GM19463 (cell line): ENCODE measurements at regions not wholly inside any gene's neighbourhood (a gene's known extent, or its start where the extent isn't known, plus 50 kb on each side); places are given as distances from the start of the nearest gene placed in this dataset.
A peak's percentile ranks its signal among the peaks of the same experiment; 100 is the strongest.

Source experiments
- ATAC-seq: cut with Tn5 transposase; IDR thresholded peaks from one replicate; pipeline ENCODE4 v1.9.1; 2021; ENCODE audit warnings: mild to moderate bottlenecking, moderate library complexity; ENCODE audit not compliant: unreplicated experiment

DNA sequence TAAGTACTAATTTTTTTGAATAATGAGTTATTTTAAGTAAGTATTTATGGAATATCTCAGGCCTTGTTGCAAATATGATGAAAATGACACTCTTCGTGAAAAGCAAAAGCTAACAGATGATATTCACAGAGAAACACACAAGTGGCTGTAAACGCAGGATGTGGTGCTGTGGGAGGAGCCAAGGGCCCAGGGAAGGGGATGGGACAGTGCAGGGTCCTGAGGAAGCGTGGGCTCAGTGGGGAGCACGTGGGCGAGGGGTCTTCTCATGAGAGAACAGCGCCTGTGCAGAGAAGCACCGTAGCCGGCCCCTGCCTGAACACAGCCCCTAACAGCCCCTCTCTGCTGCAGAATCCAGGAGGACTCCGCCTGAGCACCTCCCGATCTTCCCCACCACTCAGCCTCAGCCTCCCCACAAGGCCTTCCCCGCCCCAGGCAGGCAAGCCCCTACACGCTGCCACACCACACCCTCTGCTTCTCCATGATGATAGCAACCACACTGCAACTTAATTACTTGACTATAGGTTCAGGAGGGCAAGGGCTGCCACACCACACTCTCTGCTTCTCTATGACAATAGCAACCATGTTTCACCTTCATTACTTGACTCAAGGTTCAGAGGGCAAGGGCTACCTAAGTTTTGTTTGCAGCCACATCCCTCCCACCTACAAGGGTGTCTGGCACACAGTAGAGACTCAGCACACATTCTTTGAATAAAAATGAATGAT is 152.6 kb upstream of the RNF32 start:
- no peak for ATAC-seq

DNA sequence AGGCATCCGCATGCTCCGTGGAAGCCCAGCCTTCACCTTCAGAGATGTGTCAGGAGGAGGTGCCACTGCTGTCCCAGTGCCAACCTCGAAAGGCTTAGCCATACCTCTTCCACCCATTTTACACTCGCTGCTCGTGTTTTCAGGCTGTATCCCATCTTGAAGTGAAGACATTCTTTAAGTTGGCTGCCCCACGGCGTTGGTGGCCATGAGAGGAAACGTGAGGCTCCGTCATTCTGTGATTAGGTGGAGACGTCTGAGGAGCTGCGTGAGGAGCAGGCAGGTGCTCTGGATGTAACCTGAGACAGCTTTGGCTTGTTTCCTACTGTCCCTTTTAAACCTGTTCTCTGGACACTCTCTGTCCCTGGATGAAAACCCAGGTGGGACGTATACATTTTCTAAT is 159.9 kb upstream of the RNF32 start:
- no peak for ATAC-seq

- no peak for ATAC-seq
Measured at GRCh38 chr7:156479596-156479995, 161.0 kb upstream of the RNF32 start.

GRCh38 chr7:156478486-156478885 is 162.1 kb upstream of the RNF32 start:
- ATAC-seq: no peak

DNA sequence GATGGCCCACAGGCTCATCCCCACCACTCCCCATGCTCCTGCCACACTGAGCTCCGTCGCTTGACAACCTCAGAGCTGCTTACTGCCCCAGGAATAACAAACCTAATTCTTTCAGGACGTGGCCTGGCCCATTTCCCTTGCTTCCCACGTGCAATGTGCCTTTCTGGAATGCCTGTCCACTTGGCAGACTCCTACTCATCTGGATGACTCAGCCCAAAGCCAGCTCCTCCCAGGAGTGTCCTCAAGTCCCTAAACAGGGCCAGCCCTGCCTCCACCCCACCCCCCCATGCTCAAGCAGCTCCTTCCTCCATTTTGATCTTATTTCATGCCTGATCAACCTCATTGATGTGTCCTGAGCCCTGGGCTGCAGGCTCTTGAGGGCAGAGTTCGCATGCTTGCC is 164.9 kb upstream of the RNF32 start:
- no peak for ATAC-seq

DNA sequence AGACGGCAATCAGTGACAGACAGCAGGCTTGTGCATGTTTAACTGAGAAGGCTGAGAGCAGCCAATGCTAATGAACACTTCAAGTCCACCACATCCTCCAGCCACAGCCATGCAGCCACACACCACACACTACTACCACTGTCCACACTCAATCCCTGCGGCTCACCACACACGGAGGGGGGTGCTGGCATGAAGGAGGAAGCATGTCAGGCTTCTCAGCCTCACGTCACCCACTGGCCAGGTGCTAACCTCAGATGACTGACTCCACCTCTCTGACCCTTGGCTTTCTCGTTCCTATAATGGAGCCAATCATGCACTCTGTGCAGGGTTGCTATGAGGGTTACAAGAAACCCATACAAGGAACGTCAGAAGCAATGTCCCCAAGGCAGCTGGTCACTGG is 165.4 kb upstream of the RNF32 start:
- ATAC-seq: peak; percentile 51

GRCh38 chr7:156474241-156474743 is 166.3 kb upstream of the RNF32 start:
- ATAC-seq: no peak

DNA sequence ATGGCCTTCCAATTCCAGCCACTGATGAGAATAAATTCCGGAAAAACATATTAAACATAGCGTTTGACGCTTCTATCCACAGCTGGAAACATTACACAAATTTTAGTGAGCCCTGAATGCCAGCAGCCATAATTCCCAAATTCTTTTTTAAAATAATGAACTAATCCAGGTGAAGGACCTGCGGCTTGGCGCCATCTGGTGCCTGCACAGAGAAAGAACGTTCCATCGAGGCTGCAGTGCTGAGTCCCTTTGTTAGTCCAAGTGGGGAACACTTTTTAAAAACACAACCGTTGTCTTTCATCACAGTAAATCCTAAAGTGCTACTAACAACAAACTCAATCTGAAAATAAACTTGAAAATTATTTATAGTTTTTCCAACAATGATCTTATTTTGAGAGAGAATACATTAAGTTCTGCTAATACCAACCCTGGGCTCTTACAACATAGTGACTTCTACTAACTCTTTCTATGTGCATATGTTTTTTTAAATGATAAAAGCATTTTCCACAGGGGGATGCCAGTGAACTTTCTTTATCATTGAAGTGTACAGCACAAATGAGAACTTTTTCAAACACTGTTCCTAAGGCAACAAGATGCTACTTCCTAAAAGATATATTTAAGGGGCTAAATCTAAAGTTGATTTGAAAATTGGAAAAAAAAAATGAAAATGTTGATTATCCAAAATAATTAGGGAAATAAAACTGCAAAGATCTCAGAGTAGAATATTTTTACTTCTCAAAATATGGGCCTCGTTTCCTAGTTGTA is 166.9 kb upstream of the RNF32 start:
- no peak for ATAC-seq

- no peak for ATAC-seq
Measured at GRCh38 chr7:156472267-156472666, 168.3 kb upstream of the RNF32 start.

- ATAC-seq: no peak
Measured at GRCh38 chr7:156470399-156471320, 169.9 kb upstream of the RNF32 start.

DNA sequence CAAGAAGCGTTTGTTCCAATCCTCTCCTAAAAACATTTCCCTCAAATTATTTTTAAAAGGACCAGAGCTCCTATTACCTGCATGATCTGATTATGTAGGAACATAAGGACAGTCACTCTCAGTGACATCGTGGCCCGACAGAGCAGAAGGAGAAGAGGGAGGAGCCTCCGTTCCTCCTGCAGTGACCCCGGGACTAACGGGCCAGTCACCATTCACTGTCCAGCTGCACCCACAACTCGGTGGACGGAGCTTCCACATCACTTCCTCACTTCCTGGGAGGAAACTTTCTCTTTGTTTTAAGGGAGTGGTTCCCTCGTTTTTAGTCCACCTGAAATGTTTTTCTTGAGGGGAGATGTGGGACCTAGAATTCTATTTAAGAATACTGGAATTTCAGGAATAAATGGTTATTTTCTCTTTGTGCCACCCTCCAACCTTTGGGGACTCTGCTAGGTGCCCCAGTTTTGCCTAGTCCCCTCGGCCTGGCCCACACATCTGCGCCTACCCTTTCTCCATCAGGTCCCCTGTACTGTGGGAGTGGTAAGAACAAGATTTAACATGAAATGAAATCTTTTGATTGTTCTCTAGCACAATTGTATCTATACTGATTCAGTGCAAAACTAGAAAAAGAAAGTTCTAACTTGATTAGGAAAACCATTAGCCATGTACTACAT is 173.5 kb upstream of the RNF32 start:
- no peak for ATAC-seq

DNA sequence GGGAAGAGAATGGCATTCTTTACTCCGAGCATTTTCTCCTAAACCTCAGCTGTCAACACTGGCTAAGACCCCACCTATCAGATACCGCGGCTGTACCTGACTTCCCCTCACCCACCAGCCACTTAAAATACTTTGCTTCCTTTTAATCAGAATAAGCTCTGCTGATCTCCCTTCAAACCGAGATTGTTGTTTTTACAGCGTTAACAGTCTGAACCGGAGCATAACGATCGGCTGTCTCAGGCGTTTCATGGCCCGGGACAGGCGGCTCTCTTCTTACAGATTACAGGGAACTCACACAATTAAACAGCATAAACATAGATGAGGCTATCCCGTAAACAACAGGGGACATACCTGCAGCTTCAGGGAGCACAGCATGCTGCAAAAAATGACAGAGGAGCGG is 174.3 kb upstream of the RNF32 start:
- ATAC-seq: no peak

DNA sequence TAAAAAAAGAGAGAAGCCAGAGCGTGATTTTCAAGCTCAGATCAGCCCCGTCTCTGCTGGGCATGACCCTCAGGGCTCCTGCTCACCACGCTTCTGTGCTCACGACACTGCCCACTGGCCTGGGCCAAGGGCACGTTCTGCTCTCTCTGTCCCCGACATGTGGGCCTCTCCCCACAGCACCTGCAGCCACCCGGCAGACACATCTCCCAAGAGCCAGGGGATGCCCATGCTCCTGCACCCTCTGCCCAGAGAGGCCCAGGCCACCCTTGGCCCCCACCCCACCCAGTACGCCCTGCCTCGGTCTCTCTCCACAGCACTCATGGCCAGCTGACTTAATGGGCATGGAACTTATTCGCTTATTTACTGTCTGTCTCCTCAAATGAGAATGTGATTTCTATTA is 175.4 kb upstream of the RNF32 start:
- no peak for ATAC-seq

- no peak for ATAC-seq
Measured at GRCh38 chr7:156464339-156464738, 176.2 kb upstream of the RNF32 start.

GRCh38 chr7:156463280-156463679 is 177.3 kb upstream of the RNF32 start:
- ATAC-seq: no peak

DNA sequence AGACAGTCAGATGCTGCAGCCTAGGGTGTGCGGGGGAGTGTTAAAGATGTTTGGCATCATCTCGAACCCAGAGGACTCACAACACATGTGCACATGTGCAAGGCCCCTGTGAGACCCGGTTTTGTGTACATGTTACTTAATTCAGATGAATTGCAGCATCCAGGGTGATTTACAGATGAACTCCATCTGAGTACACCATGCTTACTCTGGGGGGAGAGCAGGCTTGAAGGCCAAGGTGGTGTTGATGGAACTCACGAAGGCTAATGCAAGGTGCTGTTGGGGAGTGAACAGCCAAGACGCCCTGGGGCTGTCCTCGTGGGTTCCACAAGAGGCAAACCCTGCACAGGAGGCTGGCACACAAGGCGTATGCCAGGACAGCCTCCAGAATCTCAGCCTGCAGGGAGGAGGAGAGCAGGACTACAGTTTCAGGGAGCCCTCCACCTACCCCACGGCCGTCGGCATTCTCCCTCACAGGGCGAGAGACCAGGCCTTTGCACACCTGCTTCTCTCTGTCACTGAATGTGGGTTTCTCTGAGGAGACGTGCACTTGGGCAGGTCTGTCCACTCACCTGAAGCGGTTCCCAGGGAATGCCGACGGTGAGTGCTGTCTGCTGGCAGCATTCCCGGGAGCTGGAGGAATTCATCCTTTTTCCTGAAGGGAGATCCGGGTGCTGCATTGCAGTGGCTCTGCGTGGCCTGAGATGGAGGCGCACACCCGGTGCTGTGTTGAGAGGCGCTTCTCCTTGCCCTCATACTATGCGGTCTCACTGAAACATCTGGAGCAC is 178.5 kb upstream of the RNF32 start:
- no peak for ATAC-seq

DNA sequence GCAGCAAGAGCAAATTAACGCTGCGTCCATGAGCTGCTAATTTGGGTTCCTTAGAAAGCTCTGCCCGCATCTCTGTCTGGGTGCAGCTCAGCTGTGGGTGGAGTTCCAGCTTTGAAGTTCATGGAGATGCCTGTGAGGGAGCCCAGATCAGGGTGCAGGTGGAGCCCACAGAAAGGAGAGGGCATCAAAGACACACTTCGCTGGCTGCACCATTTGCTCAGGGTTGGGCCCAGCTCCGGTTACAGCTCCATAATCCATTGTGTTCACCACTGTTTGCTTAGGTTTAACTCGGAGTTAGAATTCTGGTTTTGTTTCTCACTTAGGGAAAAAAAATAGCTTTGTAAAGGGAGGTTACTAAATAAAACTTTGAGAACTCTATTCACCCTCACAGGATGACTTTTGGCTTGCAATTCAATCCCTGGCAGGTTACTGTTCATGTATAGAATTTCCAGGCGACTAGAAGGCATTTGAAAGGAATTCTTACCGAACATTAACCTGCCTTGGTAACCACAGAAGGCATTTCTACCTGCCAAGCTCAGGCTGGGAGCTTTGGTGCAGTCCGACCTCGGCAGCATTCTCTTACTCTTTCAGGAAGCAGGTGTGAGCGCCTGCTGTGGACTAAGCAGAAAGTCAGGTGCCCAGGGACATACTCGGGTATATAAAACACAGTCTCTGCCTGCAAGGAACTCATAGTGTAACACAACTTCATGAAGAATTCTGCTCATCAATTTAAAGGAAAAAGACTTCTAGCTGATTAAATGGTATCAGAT is 179.5 kb upstream of the RNF32 start:
- ATAC-seq: no peak

GRCh38 chr7:156459582-156459981 is 181.0 kb upstream of the RNF32 start:
- no peak for ATAC-seq

DNA sequence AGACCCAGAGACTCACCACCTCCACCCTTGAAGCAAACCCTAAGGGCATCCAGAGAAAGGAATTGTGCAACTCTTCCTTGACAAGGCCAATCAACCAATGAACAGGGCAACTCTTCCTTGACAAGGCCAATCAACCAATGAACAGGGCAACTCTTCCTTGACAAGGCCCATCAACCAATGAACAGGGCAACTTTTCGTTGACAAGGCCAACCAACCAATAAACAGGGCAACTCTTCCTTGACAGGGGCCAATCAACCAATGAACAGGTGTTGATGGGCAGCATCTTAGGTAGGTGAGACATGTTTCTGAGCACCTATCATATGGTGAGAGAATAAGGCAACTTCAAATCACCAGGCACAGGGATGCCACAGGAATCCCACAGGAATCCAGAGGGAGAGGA is 181.5 kb upstream of the RNF32 start:
- ATAC-seq: no peak
